IMR-90 (cell line): ENCODE measurements at regions not wholly inside any gene's neighbourhood (a gene's known extent, or its start where the extent isn't known, plus 50 kb on each side); places are given as distances from the start of the nearest gene placed in this dataset.

ENCODE experiments used
- ATAC-seq: fragments of 200-7000 bp; cut with Tn5 transposase; 2 replicates; pipeline ENCODE4 v1.9.1; 2020; ENCODE audit warnings: low read depth, mild to moderate bottlenecking, moderate library complexity
- BruUV-seq: library from RNA; stranded (reverse); fragments of 400-500 nt; replicated peaks from 2 replicates; lab custom pipeline; 2021; lab: Mats Ljungman, UMichigan
- CTCF ChIA-PET: fragments of 300-600 bp; formaldehyde crosslinking; extraction: SDS; loops from one replicate; lab custom pipeline; 2021; ENCODE audit warnings: antibody characterized with exemption; lab: Yijun Ruan, JAX
- POLR2A ChIA-PET: fragments of 300-600 bp; sonication (Branson Sonifier 250); formaldehyde crosslinking; loops from one replicate; lab custom pipeline; 2022; ENCODE audit warnings: antibody characterized with exemption; ENCODE audit not compliant: unreplicated experiment; lab: Charles Lee
- DNase-seq: peaks from one replicate; pipeline ENCODE4 v3.0.0; 2013
- H2AFZ ChIP-seq: replicated peaks from 2 replicates; pipeline ENCODE3; 2013; ENCODE audit warnings: low read length, mild to moderate bottlenecking; ENCODE audit not compliant: poor library complexity
- H2AK5ac ChIP-seq: 2 replicates; pipeline ENCODE4 v1.6.1; 2013; ENCODE audit warnings: low read depth, low read length, inconsistent platforms
- H2AK9ac ChIP-seq: replicated peaks from 2 replicates; pipeline ENCODE3; 2013; ENCODE audit warnings: mild to moderate bottlenecking, low read depth, low read length, moderate library complexity; ENCODE audit not compliant: poor library complexity
- H2BK120ac ChIP-seq: 2 replicates; pipeline ENCODE4 v1.6.1; 2013; ENCODE audit warnings: low read depth, low read length, inconsistent platforms
- H2BK15ac ChIP-seq: 3 replicates; pipeline ENCODE4 v1.6.1; 2013; ENCODE audit warnings: low read depth, low read length, inconsistent platforms
- H2BK20ac ChIP-seq: 2 replicates; pipeline ENCODE4 v1.6.1; 2013; ENCODE audit warnings: low read depth, mild to moderate bottlenecking, inconsistent platforms, low read length, moderate library complexity
- H2BK5ac ChIP-seq: 2 replicates; pipeline ENCODE4 v1.6.1; 2013; ENCODE audit warnings: mild to moderate bottlenecking, low read depth, low read length, inconsistent platforms; ENCODE audit not compliant: poor library complexity, severe bottlenecking
- H3K14ac ChIP-seq: replicated peaks from 2 replicates; pipeline ENCODE4 v1.6.1; 2013; ENCODE audit warnings: low read depth, low read length, inconsistent platforms
- H3K18ac ChIP-seq: 2 replicates; pipeline ENCODE4 v1.6.1; 2013; ENCODE audit warnings: low read depth, low read length, control low read depth
- H3K23ac ChIP-seq: 2 replicates; pipeline ENCODE4 v1.6.1; 2013; ENCODE audit warnings: low read depth, low read length, inconsistent platforms
- H3K27ac ChIP-seq: 2 replicates; pipeline ENCODE4 v1.5.1; 2013; ENCODE audit warnings: mild to moderate bottlenecking, control low read depth, low read length; ENCODE audit not compliant: insufficient read depth
- H3K27me3 ChIP-seq: 2 replicates; pipeline ENCODE4 v1.6.1; 2013; ENCODE audit warnings: low read length; ENCODE audit not compliant: control insufficient read depth, insufficient read depth
- H3K36me3 ChIP-seq: 2 replicates; pipeline ENCODE4 v1.6.1; 2013; ENCODE audit warnings: low read length, mixed read lengths; ENCODE audit not compliant: control insufficient read depth, insufficient read depth
- H3K4ac ChIP-seq: 2 replicates; pipeline ENCODE4 v1.6.1; 2013; ENCODE audit warnings: low read depth, low read length, inconsistent platforms
- H3K4me1 ChIP-seq: 2 replicates; pipeline ENCODE4 v1.6.1; 2013; ENCODE audit warnings: low read length, mixed read lengths; ENCODE audit not compliant: control insufficient read depth, insufficient read depth
- H3K4me2 ChIP-seq: 2 replicates; pipeline ENCODE4 v1.6.1; 2013; ENCODE audit warnings: low read depth, mild to moderate bottlenecking, control low read depth, low read length, moderate library complexity
- H3K4me3 ChIP-seq: 2 replicates; pipeline ENCODE4 v1.5.1; 2013; ENCODE audit warnings: low read depth, mild to moderate bottlenecking, control low read depth, low read length, moderate library complexity; ENCODE audit not compliant: insufficient read depth
- H3K56ac ChIP-seq: 2 replicates; pipeline ENCODE4 v1.6.1; 2013; ENCODE audit warnings: low read length, inconsistent platforms; ENCODE audit not compliant: insufficient read depth; ENCODE audit errors: extremely low read depth
- H3K79me1 ChIP-seq, 2 experiments: 2 replicates each; pipeline ENCODE4 v1.6.1; 2013; ENCODE audit warnings: low read length in 2 of 2, inconsistent platforms in 1 of 2, low read depth in 1 of 2
- H3K9ac ChIP-seq: 2 replicates; pipeline ENCODE4 v1.6.1; 2013; ENCODE audit warnings: low read depth, low read length, control low read depth
- H3K9me1 ChIP-seq: 2 replicates; pipeline ENCODE4 v1.6.1; 2013; ENCODE audit warnings: low read length, inconsistent platforms; ENCODE audit not compliant: insufficient read depth
- H3K9me3 ChIP-seq: 2 replicates; pipeline ENCODE4 v1.6.1; 2013; ENCODE audit warnings: low read length; ENCODE audit not compliant: control insufficient read depth, insufficient read depth
- H4K20me1 ChIP-seq: 2 replicates; pipeline ENCODE4 v1.6.1; 2013; ENCODE audit warnings: low read length, inconsistent platforms; ENCODE audit not compliant: insufficient read depth
- H4K5ac ChIP-seq: 2 replicates; pipeline ENCODE4 v1.6.1; 2013; ENCODE audit warnings: mild to moderate bottlenecking, low read depth, low read length, control low read depth
- H4K8ac ChIP-seq, 2 experiments: 2 replicates each; pipeline ENCODE4 v1.6.1; 2013; ENCODE audit warnings: low read depth in 2 of 2, low read length in 2 of 2, control low read depth in 1 of 2, inconsistent platforms in 1 of 2
- H4K91ac ChIP-seq: 2 replicates; pipeline ENCODE4 v1.6.1; 2013; ENCODE audit warnings: low read depth, low read length, inconsistent platforms; ENCODE audit not compliant: insufficient read depth
- CEBPB ChIP-seq: IDR thresholded peaks from 2 replicates; pipeline ENCODE4 v1.6.1; 2012; ENCODE audit warnings: low read depth, low read length, improper control_type of control experiment
- CHD1 ChIP-seq: IDR thresholded peaks from 2 replicates; pipeline ENCODE4 v1.6.1; 2012; ENCODE audit warnings: low read depth, low read length, improper control_type of control experiment
- CTCF ChIP-seq: conservative IDR thresholded peaks from 2 replicates; pipeline ENCODE4 v1.5.1; 2012; ENCODE audit warnings: mild to moderate bottlenecking, low read depth, low read length, improper control_type of control experiment
- FOS ChIP-seq: fragments of 150-350 bp; IDR thresholded peaks from 2 replicates; pipeline ENCODE4 v1.6.1; 2016; ENCODE audit warnings: low read depth, low read length
- MAFK ChIP-seq: IDR thresholded peaks from 2 replicates; pipeline ENCODE4 v1.6.1; 2012; ENCODE audit warnings: low read depth, low read length, improper control_type of control experiment
- MAZ ChIP-seq: IDR thresholded peaks from 2 replicates; pipeline ENCODE4 v1.6.1; 2012; ENCODE audit warnings: low read depth, mild to moderate bottlenecking, low read length, improper control_type of control experiment, moderate library complexity, borderline replicate concordance
- MXI1 ChIP-seq: IDR thresholded peaks from 2 replicates; pipeline ENCODE4 v1.6.1; 2012; ENCODE audit warnings: low read depth, mild to moderate bottlenecking, low read length, moderate library complexity, borderline replicate concordance
- NFE2L2 ChIP-seq: fragments of 150-350 bp; IDR thresholded peaks from 2 replicates; pipeline ENCODE4 v1.6.1; 2016; ENCODE audit warnings: low read depth, mild to moderate bottlenecking, low read length
- RCOR1 ChIP-seq: IDR thresholded peaks from 2 replicates; pipeline ENCODE4 v1.6.1; 2012; ENCODE audit warnings: mild to moderate bottlenecking, low read length, improper control_type of control experiment; ENCODE audit not compliant: insufficient replicate concordance
- RFX5 ChIP-seq: IDR thresholded peaks from 2 replicates; pipeline ENCODE4 v1.8.0; 2012; ENCODE audit warnings: low read depth, mild to moderate bottlenecking, low read length, moderate library complexity
- SMC3 ChIP-seq: fragments of 150-350 bp; IDR thresholded peaks from 2 replicates; pipeline ENCODE4 v1.6.1; 2016; ENCODE audit warnings: low read depth, mild to moderate bottlenecking, antibody characterized with exemption, low read length, moderate library complexity
- USF2 ChIP-seq: fragments of 150-350 bp; IDR thresholded peaks from 2 replicates; pipeline ENCODE4 v1.6.1; 2017; ENCODE audit warnings: mild to moderate bottlenecking, antibody characterized with exemption, low read length, low read depth
- WGBS, 2 experiments: methylation state at CpG; one replicate each; pipeline versions ENCODE4 v1.1.5 to v1.1.7; 2013; ENCODE audit warnings: missing lambda C conversion rate in 2 of 2; ENCODE audit not compliant: insufficient read length in 1 of 2; ENCODE audit errors: extremely low coverage in 2 of 2; 5-methylcytosine and 5-hydroxymethylcytosine counted together
- dilution Hi-C: fragments of 300-500 bp; cut with HindIII; formaldehyde crosslinking; loops from one replicate; pipeline ENCODE4 v1.14.3; 2018; ENCODE audit warnings: low sequenced_read_pairs; ENCODE audit not compliant: unreplicated experiment
- in situ Hi-C: fragments of 300-500 bp; cut with MboI; formaldehyde crosslinking; loops from 3 replicates; pipeline ENCODE4 v1.14.3; 2019; ENCODE audit warnings: low sequenced_read_pairs, inconsistent platforms, mixed read lengths
- intact Hi-C: fragments of 100-400 bp; cut with micrococcal nuclease; formaldehyde crosslinking; loops from 2 replicates; pipeline ENCODE4 v1.10.0; 2022

GRCh38 chr6:167424060-167424673 lies 99.3 kb downstream of the TTLL2 start:
- Histone ChIP-seq H3K4me3 (no peak overlapping the region), H2AK5ac (no peak overlapping the region), H3K23ac (no peak overlapping the region), H3K27ac (no peak overlapping the region), H2BK5ac (no peak overlapping the region), H4K5ac (no peak overlapping the region), H3K56ac (no peak overlapping the region), H3K4me2 (no peak overlapping the region), H3K79me1 (no peaks in the 10 kb centered on the region), H3K14ac (no peak overlapping the region), H2BK120ac (no peak overlapping the region), H3K4me1 (no peaks in the 10 kb centered on the region), H3K18ac (no peak overlapping the region), H2BK15ac (no peak overlapping the region), H3K36me3 (no peaks in the 10 kb centered on the region), H2AK9ac (no peak overlapping the region), H3K9me1 (no peaks in the 10 kb centered on the region), H3K9me3 (peaks cover 33% of the 10 kb centered on the region), H4K91ac (no peak overlapping the region), H4K8ac (no peak overlapping the region), H4K20me1 (no peaks in the 10 kb centered on the region), H3K27me3 (no peaks in the 10 kb centered on the region), H2AFZ (no peak overlapping the region), H3K4ac (no peak overlapping the region), H2BK20ac (no peak overlapping the region), H3K9ac (no peak overlapping the region)
- no peak for TF ChIP-seq RCOR1
- TF ChIP-seq CEBPB = no peak
- TF ChIP-seq RFX5 = no peak
- TF ChIP-seq NFE2L2 = no peak
- no peak for TF ChIP-seq CHD1
- no peak for TF ChIP-seq MXI1
- TF ChIP-seq USF2 = no peak
- no peak for TF ChIP-seq MAZ
- TF ChIP-seq CTCF = no peak
- TF ChIP-seq MAFK = no peak
- TF ChIP-seq SMC3 = no peak
- no peak for TF ChIP-seq FOS
- ATAC-seq = no peak
- POLR2A ChIA-PET = no interaction called here
- no peak for DNase-seq
- CTCF ChIA-PET = no interaction called here
- dilution Hi-C loops = no loop called here
- in situ Hi-C loops = no loop called here
- BruUV-seq = no TSS peak
- 65% methylated on average over 8 of the region's 22 CpGs; no CpG with 5 or more reads in 1 of the 2 experiments for WGBS, 2 experiments
- intact Hi-C loops = no loop called here
